Dedifferentiated amniotic fluid mesenchymal stem cell (primary cell): ENCODE measurements at regions not wholly inside any gene's neighbourhood (a gene's known extent, or its start where the extent isn't known, plus 50 kb on each side); places are given as distances from the start of the nearest gene placed in this dataset.

Source experiments
- DNase-seq: peaks from one replicate; pipeline ENCODE4 v3.0.0-alpha.2; 2016; ENCODE audit errors: extremely low spot score

DNA sequence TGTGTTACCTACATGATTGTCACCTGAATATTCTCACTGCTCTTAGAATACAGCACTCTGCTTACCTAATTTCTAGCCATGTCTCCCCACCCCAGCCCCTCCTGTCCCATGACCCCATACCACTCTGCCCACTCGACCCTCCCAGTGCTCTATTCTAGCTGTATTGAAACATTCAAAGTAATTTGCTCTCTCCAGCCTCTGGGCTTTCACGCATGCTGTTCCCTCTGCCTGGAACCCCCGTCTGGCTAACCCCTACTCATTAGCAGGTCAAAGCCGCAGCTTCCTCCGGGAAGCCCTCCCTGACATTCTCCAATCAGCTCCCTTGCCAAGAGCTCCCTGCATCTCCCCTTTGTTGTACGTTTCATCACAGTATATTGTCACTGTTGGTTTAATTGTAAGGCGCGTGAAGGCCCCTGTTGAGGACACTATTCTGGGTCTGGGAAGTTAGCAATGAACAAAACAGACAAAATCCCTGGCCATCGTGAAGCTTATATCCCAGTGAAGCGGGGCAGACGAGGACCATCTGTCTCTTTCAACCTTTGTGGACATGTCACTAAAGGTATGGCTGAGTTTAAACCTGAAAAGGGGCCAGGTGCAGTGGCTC, 72.3 kb upstream of the LHX1 start:
- no peak for DNase-seq

DNA sequence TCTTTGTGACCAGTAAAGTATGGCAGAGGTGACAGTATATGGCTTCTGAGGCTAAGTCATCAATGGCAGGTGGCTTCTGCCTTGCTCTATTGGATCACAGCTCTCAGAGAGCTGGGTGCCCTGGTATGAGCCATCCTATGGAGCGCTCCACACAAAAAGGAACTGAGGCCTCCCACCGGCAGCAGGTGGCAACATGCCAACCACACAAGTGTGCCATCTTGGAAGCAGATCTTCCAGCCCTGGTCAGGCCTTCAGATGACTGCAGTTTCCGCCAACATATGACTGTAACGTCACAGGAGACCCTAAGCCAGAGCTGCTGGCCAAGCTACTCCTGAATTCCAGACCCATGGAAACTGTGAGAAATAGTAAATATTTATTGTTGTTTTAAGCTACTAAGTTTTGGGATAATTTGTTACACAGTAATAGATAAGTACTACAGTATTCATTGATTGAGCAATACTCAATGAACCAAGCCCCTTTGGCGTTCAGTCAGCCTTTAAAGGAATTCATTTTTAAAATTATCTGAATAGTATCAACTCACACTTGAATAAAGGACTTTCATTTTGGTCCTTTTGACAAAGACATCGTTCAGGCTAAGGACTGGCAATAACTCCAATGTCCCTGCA, 69.4 kb upstream of the LHX1 start:
- no peak for DNase-seq

DNA sequence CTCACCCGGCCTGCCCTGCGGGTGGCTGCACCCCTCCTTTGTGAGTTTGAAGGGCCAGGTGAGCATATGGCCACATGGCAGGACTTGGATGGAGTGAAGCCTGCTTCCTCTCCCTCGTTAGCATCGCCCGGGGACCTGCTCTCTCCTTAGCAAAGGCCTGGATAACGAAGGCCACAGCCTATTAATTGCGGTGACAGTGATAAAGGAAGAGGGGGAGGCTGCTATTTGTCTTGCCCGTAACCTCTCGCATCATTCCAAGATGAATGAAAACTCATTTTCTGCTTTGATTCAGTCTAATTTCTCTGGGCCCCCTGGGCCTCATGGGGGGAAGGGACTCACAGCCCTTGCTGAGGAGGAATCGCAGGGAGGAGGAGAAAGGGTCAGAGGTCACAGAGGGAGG, 68.5 kb upstream of the LHX1 start:
- DNase-seq, result no peak

DNA sequence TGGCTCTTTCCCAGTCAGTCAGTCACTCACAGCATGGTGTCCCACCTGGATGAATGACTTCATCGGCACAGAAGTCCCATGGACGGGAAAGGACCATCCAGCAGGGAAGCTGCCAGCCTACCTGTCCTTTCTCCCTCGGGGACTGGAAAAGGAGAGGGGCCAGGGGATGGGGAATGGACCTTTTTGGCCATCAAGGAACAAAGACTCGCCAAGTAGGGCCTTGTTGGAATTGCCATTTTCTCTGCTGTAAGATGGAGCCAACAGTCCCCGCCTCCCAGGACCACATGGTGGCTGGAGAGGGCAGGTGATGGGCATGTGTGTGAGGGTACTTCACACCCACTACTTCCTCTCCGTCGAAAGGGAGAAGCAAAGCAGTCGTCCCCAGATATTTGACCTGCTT, 67.8 kb upstream of the LHX1 start:
- DNase-seq, result no peak

DNA sequence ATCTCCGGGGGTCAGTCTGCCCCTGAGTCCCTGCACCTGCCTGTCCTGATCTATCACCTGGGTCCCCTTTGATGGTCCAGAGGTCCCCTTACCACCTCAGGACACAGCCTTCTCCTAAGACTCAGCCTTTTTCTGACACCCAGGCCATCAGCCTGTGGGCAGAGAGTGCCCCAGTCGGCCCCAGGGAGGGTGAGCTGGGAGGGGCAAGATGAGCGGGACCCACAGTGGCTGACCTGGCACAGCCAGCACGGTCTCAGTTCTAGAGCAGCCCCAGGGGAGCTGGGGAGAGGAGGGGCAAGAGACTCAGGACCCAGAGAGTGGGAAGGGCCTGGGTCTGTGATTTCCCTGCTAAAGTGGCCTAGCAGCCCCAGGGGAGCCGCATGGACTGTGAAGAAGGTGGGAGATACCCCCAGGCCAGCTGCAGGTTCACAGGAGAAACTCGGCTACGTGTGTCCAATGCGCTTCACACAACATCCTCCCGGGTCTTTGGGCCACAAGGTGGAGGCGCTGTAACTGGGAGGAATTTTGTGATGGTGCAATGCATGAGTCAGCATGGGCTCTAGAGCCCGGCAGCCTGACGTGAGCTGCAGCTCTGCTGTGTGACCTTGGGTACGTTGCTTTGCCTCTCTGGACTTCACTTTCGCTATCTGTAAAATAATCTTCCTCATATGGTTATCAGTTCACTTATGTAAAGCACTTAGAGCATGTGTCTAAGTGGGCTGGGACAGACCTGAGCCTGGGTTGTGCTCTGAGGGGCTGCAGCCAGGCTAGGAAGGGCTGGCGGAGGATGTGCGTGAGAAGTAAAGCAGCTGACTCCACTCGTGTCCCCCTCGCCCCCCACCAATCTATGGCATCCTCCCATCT, 67.2 kb upstream of the LHX1 start:
- no peak for DNase-seq

DNA sequence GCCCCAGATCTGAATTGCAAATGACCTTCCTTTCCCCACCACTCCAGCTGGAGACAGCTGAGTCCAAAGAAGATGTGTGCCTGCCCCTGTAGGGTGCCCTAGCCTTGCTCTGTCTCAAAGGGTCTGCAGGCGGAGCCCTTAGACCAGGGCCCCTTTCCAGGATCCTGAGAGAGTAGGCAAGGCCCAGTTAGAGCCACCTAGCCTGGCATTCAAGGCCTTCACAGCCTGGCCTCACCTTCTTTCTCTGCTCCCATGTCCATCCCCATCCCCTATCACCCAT, 66.6 kb upstream of the LHX1 start:
- DNase-seq, result no peak

DNA sequence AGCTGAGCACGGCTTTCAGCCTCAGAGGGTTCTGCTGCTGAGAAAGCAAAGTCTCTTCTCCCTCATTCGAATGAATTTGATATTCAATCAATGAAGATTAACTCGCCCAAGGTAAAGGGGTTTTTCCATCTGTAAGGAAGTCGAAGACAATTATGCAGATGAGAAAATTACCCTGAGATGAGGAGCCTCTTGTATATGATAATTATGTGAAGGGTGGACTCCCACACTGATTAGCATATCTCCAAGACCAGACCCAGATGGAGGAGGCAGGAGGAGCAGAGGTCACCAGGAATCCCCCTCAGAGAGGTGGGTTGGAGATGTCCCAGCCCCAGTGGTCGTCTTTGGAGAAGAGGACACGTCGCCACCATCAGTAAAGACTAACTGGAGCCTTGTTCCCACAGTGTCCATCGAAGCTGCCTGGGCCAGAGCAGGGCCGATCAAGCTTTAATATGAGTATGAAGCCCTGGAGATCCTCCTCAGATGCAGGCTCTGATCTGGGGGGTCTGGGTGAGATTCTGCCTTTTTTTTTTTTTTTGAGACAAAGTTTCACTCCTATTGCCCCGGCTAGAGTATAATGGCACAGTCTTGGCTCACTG, 61.5 kb upstream of the LHX1 start:
- DNase-seq, result no peak

DNA sequence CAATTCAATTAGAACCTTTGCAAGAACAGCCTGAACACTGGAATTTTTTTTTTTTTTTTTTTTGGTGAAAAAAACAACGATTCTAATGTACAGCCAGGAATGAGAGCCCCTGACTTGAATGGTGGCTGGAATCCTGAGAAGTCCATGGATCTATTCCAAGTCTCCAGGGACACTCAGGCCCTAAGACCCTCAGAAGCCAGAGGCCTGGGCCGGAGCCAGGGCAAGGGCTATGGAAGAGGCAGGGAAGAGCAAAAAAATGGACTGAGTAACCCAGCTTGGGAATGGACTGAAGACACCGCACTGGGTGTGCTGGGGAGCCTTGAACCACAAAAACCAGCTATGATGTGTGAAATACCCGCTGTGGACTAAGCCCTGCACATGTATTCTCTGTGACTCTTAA, 60.3 kb upstream of the LHX1 start:
- no peak for DNase-seq

DNA sequence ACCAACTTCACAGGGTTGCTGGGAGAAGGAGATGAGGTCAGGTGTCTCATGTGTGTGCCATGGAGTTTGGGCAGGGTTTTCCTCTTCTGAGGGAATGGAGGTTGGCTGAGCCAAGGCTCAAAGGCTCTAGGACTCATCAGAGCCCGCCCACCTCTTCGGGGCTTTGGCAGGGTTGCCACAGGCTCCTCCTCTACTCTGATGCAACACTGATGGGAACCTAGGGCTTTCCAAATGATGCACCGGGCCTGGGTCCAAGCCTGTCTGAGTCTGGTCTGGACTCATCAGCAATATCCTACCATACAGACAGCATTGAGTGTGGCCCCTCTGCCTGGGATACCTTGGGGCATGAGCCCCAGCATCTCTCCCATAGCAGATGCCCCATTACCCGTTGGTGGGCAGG, 59.5 kb upstream of the LHX1 start:
- DNase-seq, result no peak

DNA sequence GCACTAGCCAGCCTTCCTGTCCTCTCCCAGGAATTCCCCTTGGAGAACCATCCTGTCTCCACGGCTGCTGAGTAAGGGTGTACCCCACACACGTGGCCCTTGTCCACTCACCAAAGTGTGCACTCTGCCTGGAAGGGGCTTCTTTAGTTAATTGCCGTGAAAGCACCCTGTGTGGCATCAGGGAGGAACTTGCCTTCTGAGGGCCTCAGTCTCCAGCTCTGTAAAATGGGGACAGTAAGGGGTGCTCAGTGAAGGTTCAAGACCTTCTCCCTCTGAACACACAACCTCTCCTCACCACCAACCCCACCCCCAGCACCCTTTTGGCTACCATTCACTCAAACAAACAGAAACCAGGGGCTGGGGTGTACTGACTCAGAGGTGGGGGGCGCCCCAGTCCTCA, 59.1 kb upstream of the LHX1 start:
- DNase-seq, result no peak

DNA sequence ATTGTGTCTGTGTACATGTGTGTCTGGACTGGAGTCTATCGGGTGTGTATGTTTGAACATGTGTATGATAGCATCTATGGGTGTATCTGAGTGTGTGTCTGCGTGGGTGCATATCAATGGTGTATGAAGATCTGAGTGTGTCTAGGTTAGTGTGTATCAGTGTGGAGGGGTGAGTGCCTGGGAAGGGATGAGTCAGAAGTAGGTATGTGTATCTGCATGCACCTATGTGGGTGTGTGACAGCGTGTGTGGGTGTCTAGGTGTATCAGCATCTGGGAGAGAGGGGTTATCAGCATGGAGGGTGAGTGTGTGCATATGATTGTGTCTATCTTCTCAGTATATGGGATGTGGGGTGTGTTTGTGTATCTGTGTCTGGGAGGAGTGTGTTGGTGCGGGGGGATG, 58.2 kb upstream of the LHX1 start:
- no peak for DNase-seq

DNA sequence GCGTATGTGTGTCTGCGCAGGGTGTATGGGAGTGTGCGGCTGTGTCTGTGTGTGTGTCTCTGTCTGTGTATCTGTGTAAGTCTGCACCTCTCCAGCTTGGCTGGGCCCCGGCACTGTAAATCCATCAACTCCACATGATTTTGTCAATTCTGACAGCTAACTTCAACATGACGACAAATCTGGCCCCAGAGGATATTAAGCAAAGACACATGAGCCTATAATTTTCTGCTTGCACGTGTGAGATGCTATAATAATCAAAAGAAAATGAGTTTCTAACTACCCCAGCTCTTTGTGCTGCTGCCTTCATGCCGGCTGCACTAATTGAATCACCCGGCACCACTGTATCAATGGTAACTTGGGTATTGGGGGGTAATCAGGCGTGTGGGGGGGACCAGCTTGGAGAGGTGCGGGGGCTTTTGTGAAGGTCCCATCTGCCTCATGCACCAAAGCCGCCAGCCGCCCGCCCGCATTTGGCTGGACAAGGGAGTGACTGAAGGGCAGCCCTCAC, 57.6 kb upstream of the LHX1 start:
- DNase-seq, result no peak

DNA sequence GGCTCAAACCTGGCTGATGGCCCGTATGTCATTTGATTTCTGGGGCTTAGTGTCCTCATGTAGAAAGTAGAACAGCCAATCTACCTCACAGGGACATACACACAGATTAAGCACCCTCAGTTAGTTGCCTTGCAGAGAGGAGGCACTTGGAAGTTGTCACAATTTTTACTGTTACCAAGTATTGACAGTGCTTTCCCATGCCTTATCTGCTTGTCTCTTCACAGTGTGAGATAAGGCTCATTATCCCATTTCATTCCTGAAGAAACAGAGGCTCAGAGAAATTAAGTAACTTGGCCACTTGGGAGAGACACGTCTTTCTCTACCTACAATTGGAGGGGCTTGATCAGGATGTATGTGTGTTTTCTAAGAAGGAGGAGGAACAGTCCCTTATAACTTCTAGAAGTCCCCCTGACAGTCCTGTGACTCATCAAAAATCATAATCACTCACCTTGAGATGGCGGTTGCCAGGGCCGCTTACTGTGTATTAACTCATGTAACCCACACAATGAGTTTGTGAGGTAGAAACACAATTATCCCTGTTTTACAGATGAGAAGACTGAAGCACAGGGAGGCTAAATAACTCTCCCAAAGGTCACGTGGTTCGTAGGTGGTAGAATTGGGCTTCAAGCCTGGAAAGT, 56.9 kb upstream of the LHX1 start:
- DNase-seq, result no peak

DNA sequence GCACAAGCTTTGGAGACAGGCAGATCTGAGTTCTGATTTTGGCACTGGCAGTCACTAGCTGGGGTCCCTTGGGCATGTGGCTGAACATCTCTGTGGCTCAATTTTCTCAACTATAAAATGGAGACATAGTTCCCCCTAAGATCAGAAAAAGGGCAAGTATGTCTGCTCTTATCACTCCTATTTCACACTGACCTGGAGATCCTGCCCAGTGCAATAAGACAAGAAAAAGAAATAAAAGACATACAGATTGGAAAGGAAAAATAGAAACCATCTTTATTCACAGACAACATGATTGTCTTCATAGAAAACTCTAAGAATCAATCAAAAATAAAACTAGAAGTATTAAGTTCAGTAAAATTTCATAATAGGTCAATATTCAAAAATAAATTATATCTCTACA, 56.0 kb upstream of the LHX1 start:
- DNase-seq, result no peak

DNA sequence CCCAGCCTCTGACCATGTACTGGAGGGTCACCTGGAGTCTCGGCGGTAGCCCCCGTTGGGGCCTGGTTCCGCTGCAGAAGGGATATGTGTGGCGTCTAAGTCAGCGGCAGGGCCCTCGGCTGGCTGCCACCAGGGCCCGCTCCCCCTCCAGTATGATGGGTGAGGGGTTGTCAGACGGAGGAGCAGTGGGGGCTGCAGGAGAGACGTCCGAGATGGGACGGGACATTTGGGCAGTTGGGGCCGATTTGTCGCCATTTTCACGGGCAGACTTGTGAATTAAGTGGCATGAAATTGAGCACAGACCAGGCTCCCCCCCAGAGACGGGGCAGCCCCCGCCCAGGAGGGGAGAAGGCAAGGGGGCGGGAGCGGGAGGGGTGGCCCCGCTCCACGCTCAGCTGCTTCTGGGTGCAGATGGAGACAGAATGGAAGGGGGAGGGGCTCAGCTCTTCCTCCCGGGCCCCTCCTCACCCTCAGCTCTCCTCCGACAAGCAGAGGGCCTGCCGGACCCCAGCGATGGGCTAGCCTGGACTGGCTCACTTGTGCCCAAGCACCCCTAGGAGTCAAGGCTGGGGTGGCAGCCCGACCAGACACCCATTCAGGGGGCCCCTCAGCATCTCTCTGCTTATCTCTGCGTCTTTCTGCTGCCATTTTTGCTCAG, 52.7 kb upstream of the LHX1 start:
- DNase-seq, result no peak

DNA sequence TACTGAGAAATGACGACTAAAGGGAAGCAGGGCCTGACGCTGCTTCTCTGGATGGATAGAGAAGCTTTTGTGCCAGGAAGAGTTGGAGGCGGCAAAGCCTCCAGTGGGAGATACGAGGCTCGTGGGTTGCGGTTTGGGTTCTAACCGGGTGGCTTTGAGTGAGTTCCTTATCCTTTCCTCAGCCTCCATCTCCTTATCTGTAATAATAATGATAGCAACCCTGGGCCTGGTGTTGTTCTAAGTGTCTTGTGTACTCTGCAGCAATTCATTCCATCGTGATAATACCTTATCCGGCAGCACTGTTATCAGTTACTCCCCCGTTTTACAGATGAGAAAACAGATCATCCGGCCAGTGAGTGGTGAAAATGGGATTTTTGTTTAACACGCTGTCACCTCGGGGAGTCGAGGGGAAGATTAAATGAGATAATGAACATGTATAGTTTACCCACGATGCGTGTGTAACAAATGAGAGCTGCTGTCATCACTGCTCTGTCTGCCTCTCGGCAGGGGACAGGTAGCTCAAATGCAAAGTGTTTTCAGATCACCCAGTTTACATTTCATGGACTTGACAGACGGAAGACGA, 52.0 kb upstream of the LHX1 start:
- DNase-seq, result no peak

DNA sequence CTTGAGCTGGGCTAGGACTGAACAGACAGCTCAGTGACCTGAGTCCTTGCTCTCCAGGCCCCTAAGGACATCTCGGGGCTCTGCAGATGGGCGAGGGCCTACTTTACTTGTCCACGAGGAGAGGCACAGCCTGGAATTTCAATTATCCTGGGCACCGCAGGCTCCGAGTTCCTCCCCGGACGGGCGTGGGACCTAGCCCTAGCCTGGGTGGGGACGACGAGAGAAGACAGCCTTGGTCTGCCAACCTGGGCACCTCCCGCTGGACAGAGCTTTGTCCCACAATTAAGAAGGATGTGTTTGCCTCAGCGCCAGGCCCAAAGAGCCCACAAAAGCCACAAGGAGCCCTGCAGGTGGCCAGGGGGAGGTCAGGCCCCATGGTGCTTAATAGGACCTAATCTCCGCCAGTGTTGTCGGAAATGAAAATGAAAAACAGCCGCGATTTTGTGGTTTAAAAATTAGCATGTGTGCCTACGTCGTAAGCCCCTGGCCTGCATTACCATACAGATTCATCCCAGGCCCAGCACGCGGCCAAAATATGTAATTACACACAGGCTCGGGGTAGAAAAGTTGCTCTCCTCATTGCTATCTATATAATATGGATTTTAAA, 51.4 kb upstream of the LHX1 start:
- no peak for DNase-seq
